ENCODE measurements at regions not wholly inside any gene's neighbourhood (a gene's known extent, or its start where the extent isn't known, plus 50 kb on each side); places are given as distances from the start of the nearest gene placed in this dataset.

DNA sequence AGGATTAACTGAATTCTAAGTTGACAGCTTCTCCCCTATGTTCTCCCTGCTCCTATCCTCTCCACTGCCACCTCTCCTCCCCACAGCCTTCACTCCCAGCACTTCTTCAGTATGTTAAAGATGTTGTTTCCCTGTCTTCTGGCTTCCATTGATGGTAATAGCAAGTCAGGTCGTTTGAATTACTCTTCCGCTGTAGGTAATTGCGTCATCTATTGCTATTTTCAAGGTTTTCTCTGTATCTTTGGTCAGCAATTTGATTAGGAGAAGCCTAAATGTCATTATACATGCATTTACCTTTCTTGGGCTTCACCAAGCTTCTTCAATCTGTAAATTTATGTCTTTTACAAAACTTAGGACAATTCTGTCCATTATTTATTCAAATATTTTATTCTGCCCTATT lies 377.3 kb upstream of the KLF12 start:
- Mint-ChIP-seq H3K27me3 (peaks cover 9% of the 10 kb centered on the region), H3K27ac (no peak overlapping the region), H3K36me3 (ENCODE audit: low read depth) (no peaks in the 10 kb centered on the region), H3K4me1 (no peaks in the 10 kb centered on the region), H3K4me3 (no peak overlapping the region), H3K9me3 (peaks cover 3% of the 10 kb centered on the region)
- ChIA-PET CTCF (no interaction called here), POLR2A (no interaction called here)
- DNase-seq = no peak

DNA sequence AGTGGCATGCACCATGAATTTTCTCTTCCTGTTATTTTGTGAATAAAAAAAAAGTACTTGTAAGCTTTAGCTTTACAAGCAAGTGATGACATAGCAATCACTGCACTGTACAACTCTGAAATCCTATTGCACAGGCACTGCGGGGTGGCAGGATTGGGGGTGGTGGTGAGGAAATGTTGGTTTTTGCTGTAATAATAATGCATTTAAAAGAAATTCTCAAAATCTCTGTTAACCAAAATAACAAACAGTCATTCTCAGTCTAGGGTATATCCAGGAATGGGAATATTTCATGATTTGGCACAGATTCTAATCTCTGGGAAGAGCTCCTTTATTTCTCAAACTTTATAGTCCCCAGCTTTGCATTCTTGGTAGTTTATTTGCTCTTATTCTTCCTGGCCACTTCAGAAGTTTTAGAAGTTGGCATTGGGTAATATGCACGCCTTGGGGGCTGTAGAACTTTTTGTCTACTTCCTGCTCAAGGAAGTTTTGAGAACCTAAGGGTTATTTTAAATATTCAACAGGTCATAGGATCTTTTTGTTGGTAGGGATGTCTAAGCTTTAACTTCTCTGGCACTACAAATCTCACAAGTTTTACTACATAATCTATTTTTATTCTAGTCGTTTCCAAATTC lies 353.0 kb upstream of the KLF12 start:
- CTCF ChIA-PET = no interaction called here
- Mint-ChIP-seq H3K4me1 (no peaks in the 10 kb centered on the region), H3K27ac (no peak overlapping the region), H3K4me3 (no peak overlapping the region), H3K27me3 (peaks cover 2% of the 10 kb centered on the region), H3K36me3 (ENCODE audit: low read depth) (no peaks in the 10 kb centered on the region), H3K9me3 (peaks cover 2% of the 10 kb centered on the region)
- POLR2A ChIA-PET = no interaction called here
- no peak for DNase-seq

DNA sequence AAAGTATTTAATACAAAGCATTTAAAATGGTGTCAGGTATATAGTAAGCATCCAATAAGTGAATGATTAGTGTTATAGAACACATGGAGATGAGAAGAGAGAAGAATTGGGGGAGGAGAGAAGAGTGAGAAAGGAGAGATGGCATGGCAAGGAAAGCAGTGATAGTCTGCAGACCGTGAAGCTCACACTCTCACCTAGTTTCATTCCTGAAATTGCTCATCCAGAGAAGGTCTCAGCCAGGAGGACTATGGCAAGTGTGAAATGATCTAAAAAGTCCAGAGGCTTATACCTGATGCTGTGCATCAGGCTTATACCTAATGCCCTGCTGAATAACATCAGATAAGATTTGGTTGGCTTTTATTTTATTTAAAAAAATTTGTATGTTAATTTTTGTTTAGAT lies 351.6 kb upstream of the KLF12 start:
- H3K9me3 Mint-ChIP-seq = no peaks in the 10 kb centered on the region
- POLR2A ChIA-PET = no interaction called here
- H3K27me3 Mint-ChIP-seq = peaks cover 2% of the 10 kb centered on the region
- DNase-seq = no peak
- CTCF ChIA-PET = no interaction called here
- H3K36me3 Mint-ChIP-seq (ENCODE audit: low read depth) = no peaks in the 10 kb centered on the region
- H3K4me3 Mint-ChIP-seq = no peak overlapping the region
- no peaks in the 10 kb centered on the region for H3K4me1 Mint-ChIP-seq
- no peak overlapping the region for H3K27ac Mint-ChIP-seq

DNA sequence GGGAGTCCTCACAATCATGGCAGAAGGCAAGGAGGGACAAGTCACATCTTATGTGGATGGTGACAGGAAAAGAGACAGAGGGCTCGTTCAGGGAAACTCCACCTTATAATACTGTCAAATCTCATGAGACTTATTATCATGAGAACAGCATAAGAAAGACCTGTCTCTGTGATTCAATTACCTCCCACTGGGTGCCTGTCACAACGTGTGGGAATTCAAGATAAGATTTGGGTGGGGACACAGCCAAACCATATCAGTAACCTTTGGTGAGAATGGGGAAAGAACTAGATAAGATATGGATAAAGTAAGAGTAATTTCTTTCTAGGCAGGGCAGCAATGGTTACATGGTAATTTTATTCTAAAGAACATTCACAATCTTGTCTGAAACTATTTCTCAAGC lies 344.9 kb upstream of the KLF12 start:
- Mint-ChIP-seq H3K4me1 (no peaks in the 10 kb centered on the region), H3K27me3 (no peaks in the 10 kb centered on the region), H3K9me3 (no peaks in the 10 kb centered on the region), H3K36me3 (ENCODE audit: low read depth) (no peaks in the 10 kb centered on the region), H3K4me3 (no peak overlapping the region), H3K27ac (no peak overlapping the region)
- DNase-seq = no peak
- POLR2A ChIA-PET = no interaction called here
- CTCF ChIA-PET = no interaction called here

DNA sequence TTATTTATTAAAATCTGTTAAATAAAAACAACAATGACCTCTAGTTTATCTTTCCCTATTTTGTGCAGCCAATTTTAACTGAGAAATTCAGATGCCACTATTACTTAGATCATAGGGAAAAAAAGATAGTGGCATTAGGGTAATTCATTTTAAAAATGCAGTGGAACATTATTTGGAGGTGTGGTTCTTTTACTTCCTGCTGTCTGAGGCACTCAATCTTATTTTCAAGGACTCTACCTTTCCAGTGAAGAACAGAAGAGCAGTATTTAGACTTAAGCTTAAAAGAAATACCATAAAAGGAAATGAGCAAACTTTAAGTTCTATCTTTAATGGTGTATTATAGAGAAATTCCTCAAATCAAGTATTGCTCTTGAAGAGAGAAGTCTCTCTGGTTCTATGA lies 342.6 kb upstream of the KLF12 start:
- Mint-ChIP-seq H3K9me3 (no peaks in the 10 kb centered on the region), H3K27ac (no peak overlapping the region), H3K27me3 (no peaks in the 10 kb centered on the region), H3K4me1 (no peaks in the 10 kb centered on the region), H3K4me3 (no peak overlapping the region), H3K36me3 (ENCODE audit: low read depth) (no peaks in the 10 kb centered on the region)
- ChIA-PET POLR2A (no interaction called here), CTCF (no interaction called here)
- DNase-seq = no peak

DNA sequence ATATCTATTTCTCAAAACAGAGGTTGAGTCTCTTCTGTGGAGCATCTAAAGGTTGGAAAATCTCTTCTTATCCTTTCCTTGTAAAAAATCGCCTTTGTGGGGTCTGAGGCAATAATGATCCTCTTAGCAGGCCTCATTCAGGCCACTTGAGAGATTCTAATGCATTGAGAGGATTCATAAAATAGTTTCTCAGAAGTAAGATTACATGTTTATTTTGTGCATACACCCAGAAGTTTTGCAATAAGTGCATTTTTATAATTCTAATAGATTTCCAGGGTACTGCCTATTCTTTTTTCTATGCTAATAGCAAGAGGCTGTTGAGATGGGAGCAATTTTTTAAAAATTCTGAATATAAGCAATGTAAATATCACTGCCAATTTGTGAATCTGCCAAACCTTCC lies 342.2 kb upstream of the KLF12 start:
- no peaks in the 10 kb centered on the region for H3K9me3 Mint-ChIP-seq

DNA sequence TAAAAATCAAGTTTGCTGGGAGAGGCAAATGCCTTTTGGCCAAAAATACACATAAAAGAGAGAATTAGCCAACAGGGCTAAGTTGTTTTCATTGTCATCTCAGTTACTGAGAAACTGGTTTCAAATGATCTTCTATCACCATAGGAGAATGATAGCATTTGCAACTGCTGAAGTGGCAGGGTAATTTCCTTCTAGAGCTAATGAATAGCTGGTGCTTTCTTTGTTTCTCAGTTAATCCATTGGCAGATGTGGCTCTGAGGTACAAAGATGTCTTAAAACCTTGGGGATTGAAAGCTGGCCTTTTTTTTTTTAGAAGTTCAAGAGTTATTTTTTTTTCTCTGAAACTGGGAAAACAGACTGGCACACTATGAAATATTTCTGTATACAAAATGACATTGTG lies 332.7 kb upstream of the KLF12 start:
- no peak for DNase-seq
- Mint-ChIP-seq H3K4me1 (no peaks in the 10 kb centered on the region), H3K9me3 (no peaks in the 10 kb centered on the region), H3K27me3 (no peaks in the 10 kb centered on the region), H3K36me3 (ENCODE audit: low read depth) (no peaks in the 10 kb centered on the region), H3K27ac (no peak overlapping the region), H3K4me3 (no peak overlapping the region)
- ChIA-PET POLR2A (interaction anchor here (0.6 kb wide), 1 partner anchor 573 kb away, joined by 3 read pairs; no protein-coding TSS in a partner anchor), CTCF (no interaction called here)

More for the DNA sequence above, 342.2 kb upstream of the KLF12 start:
- POLR2A ChIA-PET = no interaction called here
- Mint-ChIP-seq H3K27ac (no peak overlapping the region), H3K4me3 (no peak overlapping the region), H3K27me3 (no peaks in the 10 kb centered on the region), H3K36me3 (ENCODE audit: low read depth) (no peaks in the 10 kb centered on the region), H3K4me1 (no peaks in the 10 kb centered on the region)
- DNase-seq = no peak
- CTCF ChIA-PET = no interaction called here

DNA sequence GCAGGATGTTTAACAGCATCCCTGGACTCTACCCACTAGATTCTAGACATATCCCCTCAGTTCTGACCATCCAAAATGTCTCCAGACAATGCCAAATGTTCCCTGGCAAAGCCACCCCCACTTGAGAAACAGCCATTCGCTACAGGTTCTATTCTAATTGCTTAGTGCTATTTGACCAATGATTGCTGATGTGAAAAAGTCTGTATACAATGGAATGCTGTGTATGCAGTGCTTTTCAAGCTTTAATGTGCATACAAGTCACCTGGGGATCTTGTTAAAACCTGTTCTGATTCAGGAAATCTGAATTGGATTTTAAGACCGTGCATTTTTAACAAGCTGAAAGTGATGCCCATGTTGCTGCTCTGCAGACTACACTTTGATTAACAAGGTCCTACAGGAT lies 331.8 kb upstream of the KLF12 start:
- ChIA-PET CTCF (no interaction called here), POLR2A (no interaction called here)
- Mint-ChIP-seq H3K4me3 (no peak overlapping the region), H3K36me3 (ENCODE audit: low read depth) (no peaks in the 10 kb centered on the region), H3K27me3 (no peaks in the 10 kb centered on the region), H3K27ac (no peak overlapping the region), H3K9me3 (no peaks in the 10 kb centered on the region), H3K4me1 (no peaks in the 10 kb centered on the region)
- no peak for DNase-seq

DNA sequence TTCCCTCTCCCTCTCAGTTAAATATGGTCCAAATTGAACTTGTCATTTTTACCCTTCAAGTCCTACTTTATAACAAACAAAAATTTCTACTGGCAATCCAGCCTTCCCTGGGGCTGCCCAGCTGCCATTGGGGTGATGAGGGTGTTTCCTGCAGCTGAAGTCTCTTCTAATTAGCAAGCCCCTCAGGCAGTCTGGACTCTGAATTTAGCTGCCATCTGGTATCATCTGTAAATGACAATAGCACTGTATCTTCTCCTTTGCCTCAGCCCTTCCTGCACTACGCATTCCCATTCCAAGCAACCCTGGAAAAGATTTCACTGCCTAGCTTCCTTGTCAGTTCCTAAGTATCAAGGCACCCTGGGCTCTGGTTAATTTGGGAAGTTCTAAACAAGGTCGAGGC lies 331.1 kb upstream of the KLF12 start:
- no peak overlapping the region for H3K4me3 Mint-ChIP-seq
- DNase-seq = no peak
- no peaks in the 10 kb centered on the region for H3K27me3 Mint-ChIP-seq
- no peaks in the 10 kb centered on the region for H3K9me3 Mint-ChIP-seq
- no peak overlapping the region for H3K27ac Mint-ChIP-seq
- POLR2A ChIA-PET = no interaction called here
- CTCF ChIA-PET = no interaction called here
- no peaks in the 10 kb centered on the region for H3K36me3 Mint-ChIP-seq (ENCODE audit: low read depth)
- H3K4me1 Mint-ChIP-seq = no peaks in the 10 kb centered on the region

DNA sequence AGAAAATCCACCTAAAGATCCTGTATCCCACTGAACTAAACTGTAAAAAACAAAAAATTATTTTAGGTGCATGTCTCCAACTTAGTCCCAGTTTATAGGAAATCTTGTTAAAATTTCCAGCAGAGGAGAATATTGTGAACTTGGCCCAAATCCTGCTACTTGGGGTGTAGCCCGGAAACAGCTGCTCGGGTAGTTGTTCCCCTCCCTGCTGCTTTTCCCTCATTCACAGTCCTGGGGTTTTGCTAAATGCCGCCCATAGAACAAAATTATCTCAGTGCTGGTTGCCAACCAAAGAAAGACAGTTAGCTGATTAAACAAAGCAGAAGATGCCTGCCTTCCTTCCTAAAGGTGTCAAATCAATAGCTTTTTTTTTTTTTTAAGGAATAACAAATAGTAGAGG lies 330.5 kb upstream of the KLF12 start:
- no peak for DNase-seq
- CTCF ChIA-PET = no interaction called here
- no peaks in the 10 kb centered on the region for H3K9me3 Mint-ChIP-seq
- H3K27me3 Mint-ChIP-seq = no peaks in the 10 kb centered on the region
- no peak overlapping the region for H3K27ac Mint-ChIP-seq
- no peak overlapping the region for H3K4me3 Mint-ChIP-seq
- POLR2A ChIA-PET = no interaction called here
- no peaks in the 10 kb centered on the region for H3K4me1 Mint-ChIP-seq
- no peaks in the 10 kb centered on the region for H3K36me3 Mint-ChIP-seq (ENCODE audit: low read depth)

DNA sequence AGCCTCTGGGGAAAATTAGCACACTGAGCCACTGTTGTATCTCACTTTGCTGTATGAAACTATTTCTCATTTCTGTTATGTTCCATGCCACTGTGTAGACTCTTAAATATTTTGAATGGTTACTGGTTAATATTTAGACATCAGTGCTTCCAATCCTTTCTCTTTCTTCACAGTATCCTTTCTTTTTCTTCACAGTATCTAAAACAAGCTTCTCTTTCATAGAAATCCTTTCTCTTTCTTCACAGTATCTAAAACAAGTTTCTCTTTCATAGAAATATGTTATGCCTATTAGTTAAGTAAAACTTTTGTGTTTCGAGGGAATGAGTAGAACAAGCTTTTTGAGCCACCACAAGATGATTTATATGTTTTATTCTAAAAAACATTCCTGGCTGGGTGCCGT lies 326.8 kb upstream of the KLF12 start:
- H3K4me3 Mint-ChIP-seq = no peak overlapping the region
- no peaks in the 10 kb centered on the region for H3K9me3 Mint-ChIP-seq
- DNase-seq = no peak
- no peak overlapping the region for H3K27ac Mint-ChIP-seq
- H3K36me3 Mint-ChIP-seq (ENCODE audit: low read depth) = no peaks in the 10 kb centered on the region
- no peaks in the 10 kb centered on the region for H3K27me3 Mint-ChIP-seq
- ChIA-PET POLR2A (no interaction called here), CTCF (no interaction called here)
- H3K4me1 Mint-ChIP-seq = no peaks in the 10 kb centered on the region

DNA sequence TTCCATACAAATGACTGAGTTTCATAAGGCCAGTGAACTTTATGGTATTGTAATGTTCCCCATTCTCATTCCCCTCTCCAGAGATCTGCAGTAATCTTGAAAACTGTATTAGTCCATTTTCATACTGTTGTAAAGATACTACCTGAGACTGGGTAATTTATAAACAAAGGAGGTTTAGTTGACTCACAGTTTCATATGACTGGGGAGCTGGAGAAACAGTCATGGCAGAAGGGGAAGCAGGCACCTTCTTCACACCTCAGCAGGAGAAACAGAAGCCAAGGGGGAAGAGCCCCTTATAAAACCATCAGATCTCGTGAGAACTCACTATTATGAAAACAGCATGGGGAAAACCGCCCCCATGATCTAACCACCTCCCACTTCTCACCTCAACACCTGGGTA lies 318.7 kb upstream of the KLF12 start:
- Mint-ChIP-seq H3K27ac (no peak overlapping the region), H3K4me1 (no peaks in the 10 kb centered on the region), H3K4me3 (no peak overlapping the region), H3K9me3 (peaks cover 5% of the 10 kb centered on the region), H3K27me3 (no peaks in the 10 kb centered on the region), H3K36me3 (ENCODE audit: low read depth) (no peaks in the 10 kb centered on the region)
- POLR2A ChIA-PET = no interaction called here
- no peak for DNase-seq
- CTCF ChIA-PET = no interaction called here

DNA sequence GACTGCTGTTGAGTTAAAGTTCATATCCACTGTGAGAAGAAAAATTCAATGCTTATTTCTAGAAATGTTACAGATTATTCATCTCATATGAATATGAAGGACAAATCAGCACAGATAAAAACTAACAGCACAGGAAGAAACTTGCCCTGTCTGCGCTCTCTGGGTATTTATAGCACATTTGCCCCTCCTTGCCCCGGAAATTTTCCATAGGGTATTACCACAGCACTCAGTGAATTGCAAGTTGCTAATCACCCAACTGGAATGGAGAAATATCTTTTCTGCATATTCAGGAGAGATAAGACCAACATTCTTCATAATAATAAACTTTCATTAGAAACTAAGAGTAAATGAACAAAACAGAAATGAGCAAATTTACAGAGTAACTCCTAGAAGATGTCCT lies 318.0 kb upstream of the KLF12 start:
- Mint-ChIP-seq H3K4me1 (no peaks in the 10 kb centered on the region), H3K4me3 (no peak overlapping the region), H3K36me3 (ENCODE audit: low read depth) (no peaks in the 10 kb centered on the region), H3K27me3 (no peaks in the 10 kb centered on the region), H3K27ac (no peak overlapping the region), H3K9me3 (peaks cover 5% of the 10 kb centered on the region)
- ChIA-PET POLR2A (no interaction called here), CTCF (no interaction called here)
- no peak for DNase-seq

DNA sequence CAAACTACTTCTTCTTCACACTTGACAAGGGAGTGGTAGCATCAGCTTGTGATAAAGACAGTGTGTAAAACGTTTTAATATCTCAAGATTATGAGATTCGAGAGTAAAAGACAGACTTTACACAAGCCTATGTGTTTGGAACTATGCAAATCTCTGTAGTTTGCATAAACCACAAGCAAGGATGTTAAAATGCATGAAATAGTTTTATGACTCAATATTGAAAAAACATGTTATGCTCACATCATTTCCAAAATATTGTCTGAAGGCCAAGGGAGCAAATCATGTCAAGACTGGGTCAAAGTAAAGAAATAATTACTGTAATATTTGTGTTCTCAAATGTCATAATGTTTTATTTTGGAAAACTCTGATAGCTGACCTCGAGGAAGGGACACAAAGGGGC lies 316.8 kb upstream of the KLF12 start:
- POLR2A ChIA-PET = no interaction called here
- Mint-ChIP-seq H3K4me3 (no peak overlapping the region), H3K4me1 (no peaks in the 10 kb centered on the region), H3K36me3 (ENCODE audit: low read depth) (no peaks in the 10 kb centered on the region), H3K9me3 (peaks cover 5% of the 10 kb centered on the region), H3K27me3 (no peaks in the 10 kb centered on the region), H3K27ac (no peak overlapping the region)
- DNase-seq = no peak
- CTCF ChIA-PET = no interaction called here

DNA sequence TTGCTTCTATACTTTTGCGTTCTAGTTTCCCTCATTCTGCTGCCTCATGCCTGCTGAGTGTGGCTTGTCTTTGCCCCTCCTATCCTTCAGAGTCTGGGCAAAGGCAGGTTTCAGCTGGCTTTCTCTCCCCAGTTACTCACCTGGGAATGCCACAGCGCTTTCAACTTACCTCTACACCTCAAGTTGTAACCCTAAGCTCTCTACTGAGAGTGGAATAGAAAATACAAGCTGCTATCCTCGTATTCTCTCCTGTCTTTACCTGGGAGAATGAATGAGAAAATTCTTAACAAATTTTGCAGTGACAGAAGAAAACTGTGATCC lies 316.3 kb upstream of the KLF12 start:
- no peaks in the 10 kb centered on the region for H3K36me3 Mint-ChIP-seq (ENCODE audit: low read depth)
- H3K4me3 Mint-ChIP-seq = no peak overlapping the region
- CTCF ChIA-PET = no interaction called here
- no peak overlapping the region for H3K27ac Mint-ChIP-seq
- no peaks in the 10 kb centered on the region for H3K27me3 Mint-ChIP-seq
- DNase-seq = no peak
- no peaks in the 10 kb centered on the region for H3K4me1 Mint-ChIP-seq
- peaks cover 5% of the 10 kb centered on the region for H3K9me3 Mint-ChIP-seq
- POLR2A ChIA-PET = no interaction called here

All from activated CD4-positive, alpha-beta memory T cell treated with anti-CD3 and anti-CD28 coated beads, Interleukin-2, amount 10 ng/mL, durations not matched to agents 7 days and 5 days (primary cell).